GM21723 (cell line): ENCODE measurements at regions not wholly inside any gene's neighbourhood (a gene's known extent, or its start where the extent isn't known, plus 50 kb on each side); places are given as distances from the start of the nearest gene placed in this dataset.
A peak's percentile ranks its signal among the peaks of the same experiment; 100 is the strongest.
"Not testable (repeated sequence)": the region's sequence is repeated elsewhere in the genome, so short reads cannot be mapped to it uniquely, and the experiment has no call there.

Source experiments
- ATAC-seq: cut with Tn5 transposase; IDR thresholded peaks from one replicate; pipeline ENCODE4 v1.9.1; 2021; ENCODE audit warnings: mild to moderate bottlenecking, moderate library complexity; ENCODE audit not compliant: unreplicated experiment

GRCh38 chrX:93468075-93468474 lies 205.3 kb downstream of the NAP1L3 start:
- ATAC-seq = no peak

GRCh38 chrX:93466383-93466782 lies 207.0 kb downstream of the NAP1L3 start:
- ATAC-seq = no peak

GRCh38 chrX:93461060-93461459 lies 212.3 kb downstream of the NAP1L3 start:
- ATAC-seq = no peak

GRCh38 chrX:93454509-93454908 lies 218.9 kb downstream of the NAP1L3 start:
- no peak for ATAC-seq

- not testable (repeated sequence) for ATAC-seq
Observed at GRCh38 chrX:93434721-93435120, 238.7 kb downstream of the NAP1L3 start.

- no peak for ATAC-seq
Observed at GRCh38 chrX:93428497-93428896, 244.9 kb downstream of the NAP1L3 start.

- peak; percentile 90 for ATAC-seq
Observed at GRCh38 chrX:93422693-93423092, 250.7 kb downstream of the NAP1L3 start.

- ATAC-seq = no peak
Observed at GRCh38 chrX:93420525-93421082, 252.8 kb downstream of the NAP1L3 start.

- ATAC-seq = no peak
Observed at GRCh38 chrX:93420090-93420489, 253.3 kb downstream of the NAP1L3 start.

GRCh38 chrX:93419642-93420041 lies 253.7 kb downstream of the NAP1L3 start:
- no peak for ATAC-seq

GRCh38 chrX:93404121-93404520 lies 269.3 kb downstream of the NAP1L3 start:
- no peak for ATAC-seq

GRCh38 chrX:93354651-93355050 lies 318.7 kb downstream of the NAP1L3 start:
- ATAC-seq = no peak

GRCh38 chrX:93346309-93346708 lies 327.1 kb downstream of the NAP1L3 start:
- ATAC-seq = no peak

- ATAC-seq = not testable (repeated sequence)
Observed at GRCh38 chrX:93344287-93344686, 329.1 kb downstream of the NAP1L3 start.

GRCh38 chrX:93332329-93332728 lies 341.0 kb downstream of the NAP1L3 start:
- ATAC-seq = no peak

GRCh38 chrX:93322110-93322509 lies 351.3 kb downstream of the NAP1L3 start:
- no peak for ATAC-seq

GRCh38 chrX:93319609-93320008 lies 353.8 kb downstream of the NAP1L3 start:
- ATAC-seq = no peak
